OCI-M1 (cell line): ENCODE measurements at regions not wholly inside any gene's neighbourhood (a gene's known extent, or its start where the extent isn't known, plus 50 kb on each side); places are given as distances from the start of the nearest gene placed in this dataset.
"Not testable (repeated sequence)": the region's sequence is repeated elsewhere in the genome, so short reads cannot be mapped to it uniquely, and the experiment has no call there.

Experiments
- DNase-seq: peaks from one replicate; lab custom pipeline; 2025; lab: John Stamatoyannopoulos, UW

GRCh38 chr16:26787924-26788323 lies 278.8 kb upstream of the C16orf82 start:
- peak; percentile 1 for DNase-seq

- DNase-seq: no peak
These were observed 275.6 kb upstream of the C16orf82 start for GRCh38 chr16:26791169-26791568.

GRCh38 chr16:26795184-26795583 lies 271.5 kb upstream of the C16orf82 start:
- peak; percentile 1 for DNase-seq

GRCh38 chr16:26801628-26802027 lies 265.1 kb upstream of the C16orf82 start:
- DNase-seq: no peak

GRCh38 chr16:26802440-26802839 lies 264.3 kb upstream of the C16orf82 start:
- DNase-seq: no peak

- no peak for DNase-seq
These were observed 263.8 kb upstream of the C16orf82 start for GRCh38 chr16:26802965-26803364.

- DNase-seq: no peak
These were observed 260.1 kb upstream of the C16orf82 start for GRCh38 chr16:26806657-26807056.

- DNase-seq: no peak
These were observed 257.3 kb upstream of the C16orf82 start for GRCh38 chr16:26809461-26809860.

GRCh38 chr16:26816266-26816665 lies 250.5 kb upstream of the C16orf82 start:
- no peak for DNase-seq

- no peak for DNase-seq
These were observed 249.7 kb upstream of the C16orf82 start for GRCh38 chr16:26816885-26817571.

- DNase-seq: no peak
These were observed 248.3 kb upstream of the C16orf82 start for GRCh38 chr16:26818393-26818792.

GRCh38 chr16:26824469-26824868 lies 242.3 kb upstream of the C16orf82 start:
- no peak for DNase-seq

GRCh38 chr16:26826500-26826899 lies 240.2 kb upstream of the C16orf82 start:
- no peak for DNase-seq

- DNase-seq: no peak
These were observed 239.3 kb upstream of the C16orf82 start for GRCh38 chr16:26827386-26827785.

GRCh38 chr16:26830428-26831127 lies 236.1 kb upstream of the C16orf82 start:
- DNase-seq: no peak

- DNase-seq: not testable (repeated sequence)
These were observed 230.6 kb upstream of the C16orf82 start for GRCh38 chr16:26836114-26836513.

GRCh38 chr16:26838931-26839330 lies 227.8 kb upstream of the C16orf82 start:
- DNase-seq: no peak

GRCh38 chr16:26840691-26841090 lies 226.0 kb upstream of the C16orf82 start:
- no peak for DNase-seq

- DNase-seq: no peak
These were observed 210.5 kb upstream of the C16orf82 start for GRCh38 chr16:26856271-26856670.

GRCh38 chr16:26856791-26857190 lies 209.9 kb upstream of the C16orf82 start:
- DNase-seq: no peak

- no peak for DNase-seq
These were observed 209.4 kb upstream of the C16orf82 start for GRCh38 chr16:26857371-26857770.

GRCh38 chr16:26860506-26860905 lies 206.2 kb upstream of the C16orf82 start:
- DNase-seq: no peak

GRCh38 chr16:26863931-26864330 lies 202.8 kb upstream of the C16orf82 start:
- no peak for DNase-seq

- DNase-seq: not testable (repeated sequence)
These were observed 192.4 kb upstream of the C16orf82 start for GRCh38 chr16:26874318-26874717.
